ENCODE measurements at regions not wholly inside any gene's neighbourhood (a gene's known extent, or its start where the extent isn't known, plus 50 kb on each side); places are given as distances from the start of the nearest gene placed in this dataset.

DNA sequence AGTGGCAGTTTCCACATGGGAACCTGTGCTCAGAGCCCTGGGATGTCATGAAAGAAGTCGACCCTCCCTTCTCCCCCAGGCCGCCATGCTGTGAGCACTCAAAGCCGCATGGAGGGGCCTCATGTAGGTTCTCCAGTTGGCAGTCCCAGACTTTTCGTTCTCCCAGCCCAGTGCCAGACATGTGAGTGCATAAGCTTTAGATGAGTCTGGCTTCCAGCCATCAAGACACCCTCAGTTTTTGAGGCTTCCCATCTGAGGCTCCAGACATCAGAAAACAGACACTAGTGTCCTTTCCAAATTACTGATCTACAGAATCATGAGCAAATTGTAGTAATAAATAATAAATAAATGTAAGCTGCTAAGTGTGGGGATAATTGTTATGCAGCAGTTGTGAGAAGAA is 136.5 kb upstream of the AGBL1 start:
- DNase-seq: no peak

DNA sequence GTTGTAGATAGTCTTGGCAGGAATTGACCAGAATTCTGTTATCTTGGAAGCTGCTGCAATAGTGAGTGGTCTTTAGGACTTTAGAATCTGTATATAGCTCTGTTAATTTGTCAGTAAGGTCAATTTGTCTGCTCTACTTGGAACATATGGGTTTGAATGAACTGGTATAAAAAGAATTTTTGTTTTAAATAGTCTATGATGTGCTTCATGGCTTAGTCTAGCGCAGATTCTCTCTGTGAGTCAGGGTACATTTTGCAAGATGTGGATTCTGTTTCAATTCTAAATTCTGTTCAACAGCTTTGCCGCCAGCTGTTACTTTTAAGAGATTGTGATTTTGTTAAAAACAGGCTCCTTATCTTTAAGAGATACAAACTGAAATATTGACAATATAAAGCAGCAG is 135.9 kb upstream of the AGBL1 start:
- DNase-seq: no peak

DNA sequence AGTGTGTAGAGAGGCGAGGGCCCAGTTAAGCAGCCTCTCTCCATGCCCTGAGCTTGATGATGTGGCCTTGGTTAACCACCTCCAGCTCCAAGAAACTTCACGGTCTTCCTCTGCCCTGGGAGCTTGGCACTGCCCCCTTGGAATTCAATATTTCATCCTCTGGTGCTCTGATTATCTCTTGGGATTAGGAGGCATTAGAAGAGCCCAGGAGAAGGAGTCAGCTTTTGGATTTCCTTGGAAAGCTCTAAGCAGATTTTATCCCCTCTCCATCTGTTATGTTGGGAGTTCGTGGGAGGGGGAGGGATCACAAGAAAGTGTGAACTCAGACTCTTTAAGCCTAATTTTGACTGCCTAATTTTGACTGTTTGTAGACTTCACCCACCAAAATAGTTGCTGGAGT is 132.7 kb upstream of the AGBL1 start:
- no peak for DNase-seq

DNA sequence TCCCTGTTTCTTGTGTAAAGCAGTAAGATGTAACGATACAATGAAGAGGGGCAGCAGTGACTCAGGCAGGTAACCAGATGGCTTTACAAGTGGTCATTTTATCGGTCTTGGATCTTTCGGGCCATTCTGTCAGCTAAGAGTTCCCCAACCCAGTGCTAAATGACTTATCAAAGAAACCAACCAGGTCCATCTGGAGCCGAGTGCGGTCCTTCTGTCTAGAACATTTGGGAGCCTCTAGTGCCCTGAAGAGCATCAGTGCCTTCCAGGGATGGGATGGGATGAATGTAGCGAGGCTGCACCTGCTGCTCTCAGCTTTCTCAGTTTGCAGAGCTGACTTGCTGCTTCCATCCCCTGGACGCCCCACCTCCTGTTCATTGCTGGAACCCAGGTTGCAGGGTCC is 131.7 kb upstream of the AGBL1 start:
- no peak for DNase-seq

DNA sequence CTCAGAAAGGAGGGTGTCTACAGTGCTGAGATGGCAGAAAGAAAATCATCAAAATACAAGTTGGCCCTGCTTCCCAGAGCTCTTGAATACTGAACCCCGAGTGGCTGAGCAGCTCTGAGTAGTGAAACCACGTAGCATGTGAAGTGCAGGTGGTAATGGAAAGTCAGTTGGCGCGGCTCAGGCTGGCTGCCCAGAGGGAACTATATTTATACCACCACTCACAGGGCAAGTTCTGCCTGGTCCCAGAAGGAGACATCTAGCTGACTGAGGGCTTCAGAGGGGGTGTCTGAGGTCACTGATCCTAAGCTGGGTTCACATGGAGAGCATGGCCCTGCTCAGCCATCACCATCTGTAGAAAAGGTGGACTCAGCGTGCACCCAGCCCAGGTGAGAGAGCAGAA is 129.6 kb upstream of the AGBL1 start:
- no peak for DNase-seq

DNA sequence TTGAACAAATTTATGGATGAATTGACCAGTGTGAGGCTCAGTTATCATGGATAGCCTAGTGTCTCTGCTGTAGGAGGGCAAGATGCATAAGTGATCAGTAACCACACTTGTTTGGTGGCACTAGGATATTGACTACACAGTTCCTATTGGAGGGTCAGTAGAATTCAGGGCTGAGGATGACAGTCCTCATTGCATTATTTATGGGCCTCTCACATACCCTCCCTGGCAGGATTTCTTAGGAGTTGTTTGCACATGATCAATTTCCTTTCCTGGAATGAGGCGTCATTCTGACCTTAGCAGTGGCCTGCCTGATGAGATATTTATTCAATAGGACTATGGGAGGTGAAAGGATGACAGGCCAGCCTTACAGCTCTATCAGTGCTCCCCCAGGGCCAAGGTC is 125.1 kb upstream of the AGBL1 start:
- no peak for DNase-seq

DNA sequence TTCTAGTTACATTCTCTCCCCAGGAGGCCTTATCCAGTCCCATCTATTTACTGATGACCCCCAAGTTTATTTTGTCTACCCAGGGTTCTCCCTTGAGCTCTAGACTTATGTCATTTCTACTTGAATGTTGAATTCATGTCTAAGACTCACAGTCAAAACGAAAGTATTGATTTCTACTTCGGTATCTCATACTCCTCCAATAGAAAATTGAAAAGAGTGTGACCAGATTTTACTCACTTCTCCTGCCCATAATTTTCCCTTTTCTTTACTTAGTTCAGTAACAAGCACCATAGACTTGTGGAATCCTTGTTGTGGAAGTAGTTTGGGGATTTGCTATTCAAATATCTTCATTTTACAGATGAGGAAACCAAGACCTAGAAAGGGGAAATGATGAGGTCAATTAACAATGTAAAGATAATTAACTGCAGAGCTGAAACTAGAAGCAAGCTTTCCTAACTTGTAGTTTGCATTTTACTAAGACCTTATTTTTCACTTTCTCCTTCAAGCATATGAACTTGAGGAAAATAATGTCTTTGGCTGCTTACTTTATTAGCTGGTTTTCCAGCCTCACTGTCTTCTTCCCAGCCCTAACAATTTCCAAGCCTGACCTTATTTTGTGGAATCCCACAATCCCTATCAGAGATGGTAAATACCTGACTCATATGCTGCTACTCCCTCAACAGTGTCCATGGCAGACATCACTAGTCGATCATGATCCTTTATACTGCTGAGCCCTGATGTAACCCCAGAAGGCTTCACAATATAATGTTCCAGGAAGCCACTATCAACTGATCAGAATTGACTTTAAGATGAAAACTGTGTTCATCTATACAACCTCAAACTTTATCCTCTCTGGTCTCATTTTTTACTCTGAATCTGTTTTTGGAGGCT is 123.9 kb upstream of the AGBL1 start:
- no peak for DNase-seq

DNA sequence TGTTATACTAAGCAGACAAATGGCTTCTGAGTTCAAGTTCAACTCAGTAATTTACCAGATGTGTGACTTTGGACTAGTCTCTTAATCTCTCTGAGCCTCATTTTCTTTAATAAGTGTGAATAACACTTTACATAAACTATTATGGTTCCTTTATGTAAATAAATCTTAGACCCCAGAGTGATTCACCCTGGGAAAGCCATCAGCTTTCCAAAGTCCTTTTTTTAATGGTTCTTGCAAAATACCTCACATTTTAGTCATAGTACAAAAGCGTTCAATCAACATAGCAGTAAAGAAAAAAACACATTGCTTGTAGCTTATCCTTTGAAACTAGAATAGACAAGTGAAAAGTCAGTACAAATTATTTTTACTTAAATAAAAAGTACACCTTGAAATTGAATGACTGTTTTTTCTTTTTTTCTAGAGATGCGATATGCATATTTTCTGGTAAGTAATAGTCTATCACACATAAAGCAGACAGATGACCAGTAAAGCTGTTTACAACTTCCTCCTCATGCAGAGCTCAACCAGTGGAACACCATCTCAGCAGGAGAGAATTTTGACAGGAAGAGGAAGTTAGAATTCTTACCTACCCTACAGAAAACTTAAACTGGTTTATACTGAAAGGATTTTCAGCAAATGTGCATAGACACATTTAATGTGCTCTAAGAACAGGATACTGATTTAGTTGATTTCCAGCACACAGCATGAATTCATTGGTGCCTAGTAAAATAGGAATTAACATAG is 123.0 kb upstream of the AGBL1 start:
- no peak for DNase-seq

DNA sequence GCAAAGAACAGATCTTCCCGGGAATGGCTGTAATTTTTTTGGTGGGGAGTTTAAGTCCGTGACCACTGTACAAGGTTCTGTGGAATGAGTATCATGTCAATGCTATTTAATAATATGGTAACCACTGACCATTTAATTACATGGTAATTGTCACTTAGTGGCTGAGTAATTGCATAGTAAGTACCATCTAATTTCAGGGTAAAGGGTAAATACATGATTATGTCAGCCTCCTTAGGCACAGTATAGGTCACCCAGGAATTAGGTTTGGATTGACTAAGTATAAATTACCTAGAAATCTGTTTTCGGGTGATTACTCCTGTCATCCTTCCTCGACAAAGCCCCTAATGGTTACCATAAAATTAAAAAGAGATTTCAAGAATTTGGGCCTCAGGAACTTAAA is 120.1 kb upstream of the AGBL1 start:
- no peak for DNase-seq

DNA sequence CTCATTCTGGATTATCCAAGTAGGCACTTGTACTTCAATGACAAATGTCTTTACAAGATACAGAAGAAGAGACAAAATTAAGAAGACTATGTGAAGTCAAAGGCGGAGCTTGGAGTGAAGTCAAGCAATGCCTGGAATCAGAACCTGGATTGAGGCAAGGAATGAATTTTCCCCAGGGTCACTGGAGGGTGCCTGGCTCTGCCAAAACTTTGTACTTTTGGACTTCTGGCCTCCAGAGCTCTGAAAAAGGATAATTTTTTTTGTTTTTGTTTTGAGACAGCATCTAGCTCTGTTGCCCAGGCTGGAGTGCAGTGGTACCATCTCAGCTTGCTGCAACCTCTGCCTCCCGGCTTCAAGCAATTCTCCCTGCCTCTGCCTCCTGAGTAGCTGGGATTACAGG is 119.3 kb upstream of the AGBL1 start:
- DNase-seq: no peak

DNA sequence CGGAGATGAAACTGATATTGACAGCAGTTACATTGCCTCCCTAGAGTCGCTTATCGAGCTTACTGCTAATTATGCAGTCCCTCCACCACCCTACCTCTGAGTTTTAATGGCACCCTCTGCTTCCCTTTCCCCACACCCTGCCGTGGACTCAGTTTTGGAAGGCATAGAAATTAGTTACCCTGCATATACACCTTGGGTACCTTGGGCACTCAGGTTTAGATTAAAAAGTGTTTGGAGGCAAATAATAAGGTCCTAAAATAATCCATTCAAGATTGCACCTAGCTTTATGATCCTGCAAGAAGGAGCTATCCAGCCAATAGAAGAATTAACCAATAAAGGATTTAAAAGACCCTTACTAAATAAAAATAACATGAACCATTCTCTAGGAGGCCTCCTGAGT is 117.8 kb upstream of the AGBL1 start:
- no peak for DNase-seq

DNA sequence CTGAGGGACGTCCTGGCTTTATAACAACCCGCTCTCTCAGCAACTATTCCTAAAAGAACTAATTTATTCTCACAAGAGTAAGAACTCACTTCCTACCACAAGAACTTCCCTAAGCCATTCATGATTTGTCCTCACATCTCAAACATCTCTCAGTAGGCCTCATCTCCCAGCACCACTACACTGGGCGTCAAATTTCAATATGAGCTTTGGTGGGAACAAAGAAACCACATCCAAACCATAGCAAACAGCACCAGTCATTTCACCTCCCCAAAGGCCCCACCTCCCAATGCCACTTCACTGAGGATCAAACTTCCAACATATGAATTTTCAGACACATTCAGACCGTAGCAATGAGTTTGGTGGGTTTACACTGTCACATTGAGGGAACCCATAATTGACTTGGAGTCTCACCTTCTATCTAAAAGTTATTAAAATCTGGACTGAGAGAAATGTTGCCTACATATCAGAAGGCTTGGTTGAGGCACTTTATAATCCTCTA is 116.4 kb upstream of the AGBL1 start:
- no peak for DNase-seq

DNA sequence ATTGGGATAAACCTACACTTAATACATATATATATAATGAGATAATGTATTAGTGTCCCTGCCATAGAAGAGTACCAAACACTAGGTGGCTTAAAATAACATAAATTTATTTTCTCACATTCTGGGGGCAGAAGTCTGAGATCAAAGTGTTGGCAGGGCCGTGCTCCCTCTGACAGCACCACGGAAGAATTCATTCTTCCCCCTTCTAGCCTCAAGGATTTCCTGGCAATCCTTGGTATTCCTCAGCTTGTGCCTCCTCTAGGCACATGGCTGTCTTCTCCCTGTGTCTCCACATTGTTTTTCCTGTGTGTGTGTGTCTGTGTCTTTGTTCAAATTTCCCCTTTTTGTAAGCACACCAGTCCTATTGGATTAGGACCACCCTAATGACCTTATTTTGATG is 115.2 kb upstream of the AGBL1 start:
- no peak for DNase-seq

DNA sequence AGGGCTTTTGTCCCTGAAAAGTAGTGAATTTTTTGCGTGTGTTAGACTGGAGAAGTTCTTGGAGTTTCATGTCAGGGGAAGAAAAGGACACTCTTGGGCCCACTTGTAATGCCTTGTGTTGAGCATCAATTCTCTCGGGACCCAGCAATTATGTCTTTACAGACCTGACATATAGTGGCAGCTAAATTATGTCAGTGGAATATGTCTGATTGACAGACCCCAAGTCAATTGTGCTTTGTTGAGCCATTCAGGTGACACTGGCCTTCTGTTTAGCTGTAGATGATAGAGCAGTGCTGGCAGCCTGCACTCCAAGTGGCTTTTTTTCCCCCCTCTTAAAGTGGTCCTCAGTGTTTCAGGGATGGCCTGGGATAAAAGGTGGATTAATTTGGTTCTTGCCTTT is 112.1 kb upstream of the AGBL1 start:
- DNase-seq: no peak

DNA sequence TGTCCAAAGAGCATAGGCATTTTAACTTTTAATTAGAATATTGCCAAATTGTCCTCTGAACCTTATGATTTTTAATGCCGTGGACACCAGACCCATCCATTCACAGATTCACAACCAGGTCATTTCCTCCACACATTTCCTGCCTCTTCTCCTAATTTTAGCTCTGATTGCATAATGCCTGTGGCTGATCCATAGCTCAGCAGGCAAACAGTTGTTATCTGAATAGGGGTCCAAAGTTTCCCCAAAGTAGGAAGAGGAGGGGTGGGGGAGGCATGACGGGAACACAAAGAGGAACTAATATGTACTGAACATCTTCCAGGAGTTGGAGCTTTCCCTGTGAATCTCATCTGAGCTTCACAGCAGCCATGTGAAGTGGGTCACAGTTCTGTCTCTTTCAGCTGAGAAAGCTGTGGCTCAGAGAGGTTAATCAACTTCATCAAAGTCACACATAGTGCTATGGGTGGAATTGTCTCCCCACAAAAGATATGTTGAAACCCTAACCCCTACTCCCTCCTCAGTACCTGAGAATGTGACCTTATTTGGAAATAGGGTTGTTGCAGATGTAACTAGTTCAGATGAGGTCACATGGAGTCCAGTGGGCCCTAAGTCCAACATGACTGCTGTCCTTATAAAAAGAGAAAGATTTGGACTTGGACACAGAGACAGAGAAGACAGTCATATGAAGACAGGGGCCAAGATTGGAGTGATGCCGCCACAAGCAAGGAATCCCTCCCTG is 106.7 kb upstream of the AGBL1 start:
- no peak for DNase-seq

DNA sequence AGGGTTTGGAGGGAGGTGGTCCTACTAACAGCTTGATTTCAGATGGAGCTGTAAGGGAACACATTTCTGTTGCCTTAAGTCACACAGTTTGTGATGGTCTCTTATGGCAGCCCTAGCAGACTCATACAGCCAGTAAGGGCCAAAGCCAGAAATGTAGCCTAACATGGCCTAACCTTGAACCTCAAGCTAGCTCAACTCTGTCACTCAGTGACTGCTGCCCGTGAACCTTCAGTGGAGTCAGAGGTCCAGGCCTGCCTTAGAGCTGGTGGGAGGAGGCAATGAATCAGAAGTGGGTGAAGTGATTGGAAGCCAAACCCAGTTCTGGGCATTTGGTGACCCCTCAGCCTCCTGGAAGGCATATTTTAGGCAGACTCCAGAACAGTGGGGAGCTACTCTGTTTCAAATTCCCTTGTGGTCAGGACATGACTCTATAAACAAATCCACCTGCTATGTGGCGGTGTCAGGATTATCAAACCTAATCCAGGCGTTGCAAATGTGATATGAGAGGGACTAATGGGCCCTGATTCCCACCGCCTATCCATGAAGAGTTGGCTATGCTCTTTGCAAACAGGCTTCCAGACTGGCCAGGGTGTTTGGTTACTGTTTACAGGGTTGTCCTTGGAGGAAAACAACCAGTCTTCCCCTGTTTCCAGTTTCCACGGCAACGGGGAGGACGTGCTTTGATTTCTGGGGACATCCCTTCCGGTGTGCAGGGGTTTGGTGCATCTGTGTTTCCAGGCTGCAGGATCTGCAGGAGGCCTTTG is 105.9 kb upstream of the AGBL1 start:
- no peak for DNase-seq

DNA sequence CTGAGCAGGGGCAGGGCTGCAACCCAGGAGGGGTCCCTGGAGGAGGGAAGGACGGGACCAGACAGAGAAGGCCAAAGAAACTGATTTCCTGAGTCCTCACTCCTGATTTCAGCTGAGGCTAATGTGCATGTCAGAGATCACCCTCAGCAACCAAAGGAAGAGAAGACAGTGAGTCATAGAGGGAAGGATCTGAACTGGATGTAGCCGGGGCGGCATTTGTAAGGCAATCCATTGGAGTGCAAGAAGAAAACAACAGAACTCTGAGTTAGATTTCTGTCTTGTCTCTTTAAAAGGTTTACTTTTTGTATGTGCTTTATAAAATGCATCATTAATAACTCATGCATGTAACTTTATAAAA is 105.3 kb upstream of the AGBL1 start:
- no peak for DNase-seq

DNA sequence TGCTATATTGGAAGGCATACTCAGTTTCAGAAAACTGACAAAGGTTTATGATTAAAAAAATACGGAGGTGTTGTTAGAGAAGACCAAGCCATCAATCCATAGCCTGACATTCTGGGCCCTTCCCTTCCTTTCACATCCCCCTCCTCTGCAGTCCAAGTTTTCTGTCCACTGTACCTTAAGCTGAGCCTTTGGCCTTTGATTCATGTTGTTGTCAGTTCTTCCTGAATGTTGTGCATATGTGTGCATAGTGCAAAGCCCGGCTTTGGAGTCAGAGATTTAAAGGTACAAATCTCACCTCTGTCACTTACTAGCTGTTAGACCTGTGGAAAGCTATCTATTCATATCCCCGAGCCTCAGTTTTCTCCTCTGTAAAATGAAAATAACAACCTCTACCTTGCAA is 104.9 kb upstream of the AGBL1 start:
- no peak for DNase-seq

DNA sequence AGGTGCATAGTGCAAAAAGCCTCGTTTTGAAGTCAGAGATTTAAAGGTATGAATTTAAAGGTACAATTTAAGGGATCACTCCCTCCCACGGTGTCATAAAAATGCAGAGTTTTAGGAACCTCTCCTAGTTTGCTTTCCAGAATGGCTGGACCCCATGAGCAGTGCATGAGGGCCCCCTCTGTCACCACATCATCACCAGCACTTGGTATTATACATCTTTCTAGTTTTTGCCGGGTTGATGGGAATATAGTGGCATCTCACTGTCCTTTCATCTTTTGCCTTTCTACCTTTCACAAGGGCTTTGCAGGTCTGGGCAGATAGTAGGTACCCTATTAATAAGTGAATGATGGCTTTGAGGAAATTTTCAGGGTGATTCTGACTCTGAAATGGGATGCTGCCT is 103.6 kb upstream of the AGBL1 start:
- no peak for DNase-seq

DNA sequence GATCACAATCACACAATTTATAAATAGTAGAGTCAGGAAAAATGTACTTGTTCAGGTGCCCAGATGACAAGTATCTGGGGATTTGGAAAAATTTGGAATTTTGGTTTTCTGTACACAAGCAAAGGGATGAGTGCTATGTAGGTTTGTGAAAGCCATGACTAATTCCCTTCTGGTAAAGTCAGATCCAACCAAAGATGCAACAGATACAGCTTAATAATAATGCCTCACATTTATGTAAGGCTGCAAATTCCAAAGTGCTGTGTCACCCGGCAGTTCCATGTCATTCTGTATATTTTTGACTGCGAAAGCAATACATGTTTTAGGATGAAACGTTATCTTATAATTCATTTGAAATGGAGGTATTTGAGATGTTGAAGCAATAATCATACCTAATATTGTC is 102.7 kb upstream of the AGBL1 start:
- no peak for DNase-seq

DNA sequence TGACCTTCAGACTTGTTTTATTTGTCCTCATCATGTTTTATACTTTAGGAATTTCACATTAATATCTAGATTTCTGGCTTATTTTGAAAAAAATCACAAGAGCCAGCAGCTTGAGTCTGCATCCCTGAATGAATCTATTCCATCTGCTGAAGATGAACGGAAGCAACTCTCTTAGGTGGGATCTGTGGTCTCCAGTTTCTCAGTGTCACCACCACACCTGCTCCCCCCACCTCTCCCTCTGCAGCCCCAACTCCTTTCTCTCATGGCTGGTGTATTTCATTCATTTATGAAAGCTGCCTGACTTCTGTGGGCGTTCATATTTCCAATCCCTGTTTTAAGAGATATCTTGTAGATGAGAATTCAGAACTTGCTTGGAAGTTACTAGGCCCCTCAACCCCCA is 102.1 kb upstream of the AGBL1 start:
- no peak for DNase-seq

DNA sequence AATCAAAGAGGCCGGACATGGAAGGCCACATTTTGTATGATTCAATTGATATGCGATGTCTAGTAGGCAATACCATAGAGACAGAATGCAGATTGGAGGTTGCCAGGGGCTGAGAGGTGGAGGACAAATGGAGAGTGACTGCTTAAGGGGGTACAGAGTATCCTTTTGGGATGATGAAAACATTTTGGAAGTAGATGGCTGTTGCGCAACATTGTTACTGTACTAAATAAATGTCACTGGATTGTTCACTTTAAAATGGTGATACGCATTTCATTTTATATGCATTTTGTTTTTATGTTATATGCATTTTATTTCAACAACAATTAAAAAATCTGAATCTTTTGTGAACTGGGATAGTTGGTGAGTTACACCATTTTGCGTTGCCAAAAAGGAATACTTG is 99.7 kb upstream of the AGBL1 start:
- DNase-seq: no peak

DNA sequence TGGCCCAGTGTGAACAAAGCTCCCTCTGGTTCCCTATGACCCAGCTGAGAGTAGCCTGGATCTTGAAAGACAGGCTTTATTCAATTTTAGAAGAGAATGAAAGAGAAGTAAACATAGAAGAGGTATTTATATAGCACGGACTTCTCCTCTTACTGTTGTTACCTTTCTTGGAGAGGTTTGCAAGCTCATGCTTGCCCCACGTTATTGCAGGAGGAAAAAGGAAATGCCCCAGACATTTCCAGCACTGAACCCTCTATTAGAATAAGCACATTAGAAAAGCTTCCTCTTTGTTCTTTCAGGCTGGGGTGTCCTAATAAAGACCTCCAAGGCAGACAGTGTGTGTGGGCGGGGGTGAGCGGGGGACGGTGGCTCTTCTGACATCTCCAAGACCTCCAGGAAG is 98.7 kb upstream of the AGBL1 start:
- no peak for DNase-seq

All from activated CD4-positive, alpha-beta T cell treated with anti-CD3 and anti-CD28 coated beads for 48 hours (primary cell).